ENCODE measurements at regions not wholly inside any gene's neighbourhood (a gene's known extent, or its start where the extent isn't known, plus 50 kb on each side); places are given as distances from the start of the nearest gene placed in this dataset.

DNA sequence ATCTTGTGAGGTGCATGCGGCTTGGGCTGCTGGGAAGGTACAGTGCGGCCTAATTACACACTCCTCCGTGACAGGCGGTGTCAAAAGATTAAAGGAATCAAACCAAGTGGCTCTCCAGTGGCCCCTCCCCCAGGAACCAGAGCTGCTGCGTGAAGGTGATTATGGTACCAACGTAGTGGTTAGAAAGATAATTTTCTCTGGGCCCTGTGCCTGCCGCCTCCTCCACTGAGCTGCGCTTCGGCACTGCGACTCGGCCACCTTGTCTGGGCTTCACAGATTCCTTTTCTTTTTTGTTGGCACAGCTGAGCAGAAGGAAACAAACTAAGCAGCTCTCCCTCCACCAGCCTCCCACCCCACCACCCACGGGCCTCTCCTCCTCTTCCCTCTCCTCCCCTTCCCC lies 113.2 kb upstream of the SDK2 start:
- Histone ChIP-seq H3K36me3 (replicated peaks; ENCODE audit: low read depth, low read length) (no peaks in the 10 kb centered on the region), H3K4me2 (ENCODE audit: low read length) (no peak overlapping the region), H3K9ac (ENCODE audit: low read length) (no peak overlapping the region), H4K20me1 (ENCODE audit: insufficient read depth, low read length) (no peaks in the 10 kb centered on the region), H3K79me2 (ENCODE audit: low read length) (no peaks in the 10 kb centered on the region), H3K4me1 (ENCODE audit: low read length) (no peaks in the 10 kb centered on the region), H3K27me3 (ENCODE audit: low read depth, low read length) (peaks cover 2% of the 10 kb centered on the region; the same call in 1 of the 2 replicates), H3K9me3 (ENCODE audit: insufficient read depth, low read length) (no peaks in the 10 kb centered on the region), H3K27ac (ENCODE audit: low read length) (no peak overlapping the region), H3K4me3 (ENCODE audit: low read length) (no peak overlapping the region), H2AFZ (ENCODE audit: low read depth, low read length) (no peak overlapping the region)
- no peak for TF ChIP-seq EZH2phosphoT487 (IDR thresholded peaks at IDR 0.05; ENCODE audit: low read depth)
- TF ChIP-seq, protein P1, sequence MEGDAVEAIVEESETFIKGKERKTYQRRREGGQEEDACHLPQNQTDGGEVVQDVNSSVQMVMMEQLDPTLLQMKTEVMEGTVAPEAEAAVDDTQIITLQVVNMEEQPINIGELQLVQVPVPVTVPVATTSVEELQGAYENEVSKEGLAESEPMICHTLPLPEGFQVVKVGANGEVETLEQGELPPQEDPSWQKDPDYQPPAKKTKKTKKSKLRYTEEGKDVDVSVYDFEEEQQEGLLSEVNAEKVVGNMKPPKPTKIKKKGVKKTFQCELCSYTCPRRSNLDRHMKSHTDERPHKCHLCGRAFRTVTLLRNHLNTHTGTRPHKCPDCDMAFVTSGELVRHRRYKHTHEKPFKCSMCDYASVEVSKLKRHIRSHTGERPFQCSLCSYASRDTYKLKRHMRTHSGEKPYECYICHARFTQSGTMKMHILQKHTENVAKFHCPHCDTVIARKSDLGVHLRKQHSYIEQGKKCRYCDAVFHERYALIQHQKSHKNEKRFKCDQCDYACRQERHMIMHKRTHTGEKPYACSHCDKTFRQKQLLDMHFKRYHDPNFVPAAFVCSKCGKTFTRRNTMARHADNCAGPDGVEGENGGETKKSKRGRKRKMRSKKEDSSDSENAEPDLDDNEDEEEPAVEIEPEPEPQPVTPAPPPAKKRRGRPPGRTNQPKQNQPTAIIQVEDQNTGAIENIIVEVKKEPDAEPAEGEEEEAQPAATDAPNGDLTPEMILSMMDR (IDR thresholded peaks at IDR 0.05; ENCODE audit: low read depth, low read length), result no peak

DNA sequence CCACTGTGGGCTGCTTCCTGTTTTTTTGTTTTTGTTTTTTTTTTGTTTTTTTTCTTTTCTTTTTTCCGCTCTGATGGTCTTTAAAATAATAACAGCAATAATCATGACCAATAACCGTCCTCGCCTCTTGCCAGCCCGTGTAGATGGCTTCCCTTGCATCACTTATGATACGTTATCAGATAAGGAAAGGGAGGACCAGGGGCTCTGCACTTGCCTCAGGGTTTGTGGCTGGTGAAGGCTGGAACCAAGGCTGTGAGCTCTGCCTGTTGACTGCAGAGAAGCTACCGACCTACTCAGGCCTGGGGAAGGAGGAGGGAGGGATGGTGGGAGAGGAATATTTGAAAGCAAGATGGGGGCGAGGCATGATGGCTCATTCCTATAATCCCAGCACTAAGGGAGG lies 114.0 kb upstream of the SDK2 start:
- Histone ChIP-seq H3K4me2 (ENCODE audit: low read length) (no peak overlapping the region), H3K79me2 (ENCODE audit: low read length) (no peaks in the 10 kb centered on the region)

DNA sequence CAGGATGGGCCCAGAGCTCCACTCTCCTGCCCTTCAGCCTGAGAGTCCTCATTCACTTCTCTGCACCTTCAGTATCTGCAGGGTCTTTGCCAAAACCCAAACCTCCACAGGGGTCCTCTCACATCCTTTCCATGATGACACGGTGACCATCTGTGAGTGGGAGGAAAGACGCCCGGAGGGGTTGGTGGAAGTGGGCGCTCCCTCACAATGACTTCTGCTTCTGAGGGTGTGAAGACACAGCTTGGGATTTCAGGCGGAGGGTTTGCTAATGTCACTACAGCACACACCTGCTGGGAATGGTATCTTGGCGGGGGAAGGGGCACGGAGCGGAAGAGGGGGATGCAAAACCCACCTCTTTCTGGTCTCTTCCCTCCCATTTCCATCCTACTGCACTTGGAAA lies 115.1 kb upstream of the SDK2 start:
- Histone ChIP-seq H3K4me2 (ENCODE audit: low read length) (no peak overlapping the region), H3K9ac (ENCODE audit: low read length) (no peak overlapping the region), H3K9me3 (ENCODE audit: insufficient read depth, low read length) (no peaks in the 10 kb centered on the region), H3K4me1 (ENCODE audit: low read length) (no peaks in the 10 kb centered on the region), H3K27me3 (ENCODE audit: low read depth, low read length) (peaks cover 7% of the 10 kb centered on the region; the same call in 1 of the 2 replicates), H4K20me1 (ENCODE audit: insufficient read depth, low read length) (no peaks in the 10 kb centered on the region), H3K36me3 (replicated peaks; ENCODE audit: low read depth, low read length) (no peaks in the 10 kb centered on the region), H3K27ac (ENCODE audit: low read length) (no peak overlapping the region), H3K79me2 (ENCODE audit: low read length) (no peaks in the 10 kb centered on the region), H3K4me3 (ENCODE audit: low read length) (no peak overlapping the region), H2AFZ (ENCODE audit: low read depth, low read length) (no peak overlapping the region)
- no peak for TF ChIP-seq EZH2phosphoT487 (IDR thresholded peaks at IDR 0.05; ENCODE audit: low read depth)
- TF ChIP-seq, protein P1 (IDR thresholded peaks at IDR 0.05; ENCODE audit: low read depth, low read length), result no peak

More for the DNA sequence above, 114.0 kb upstream of the SDK2 start:
- Histone ChIP-seq H3K27ac (ENCODE audit: low read length) (no peak overlapping the region), H3K27me3 (ENCODE audit: low read depth, low read length) (peaks cover 2% of the 10 kb centered on the region; the same call in 1 of the 2 replicates), H3K9ac (ENCODE audit: low read length) (no peak overlapping the region), H3K36me3 (replicated peaks; ENCODE audit: low read depth, low read length) (no peaks in the 10 kb centered on the region), H2AFZ (ENCODE audit: low read depth, low read length) (no peak overlapping the region), H4K20me1 (ENCODE audit: insufficient read depth, low read length) (no peaks in the 10 kb centered on the region), H3K4me3 (ENCODE audit: low read length) (no peak overlapping the region), H3K9me3 (ENCODE audit: insufficient read depth, low read length) (no peaks in the 10 kb centered on the region), H3K4me1 (ENCODE audit: low read length) (no peaks in the 10 kb centered on the region)
- TF ChIP-seq EZH2phosphoT487 (IDR thresholded peaks at IDR 0.05; ENCODE audit: low read depth), result no peak
- TF ChIP-seq, protein P1 (IDR thresholded peaks at IDR 0.05; ENCODE audit: low read depth, low read length), result no peak

DNA sequence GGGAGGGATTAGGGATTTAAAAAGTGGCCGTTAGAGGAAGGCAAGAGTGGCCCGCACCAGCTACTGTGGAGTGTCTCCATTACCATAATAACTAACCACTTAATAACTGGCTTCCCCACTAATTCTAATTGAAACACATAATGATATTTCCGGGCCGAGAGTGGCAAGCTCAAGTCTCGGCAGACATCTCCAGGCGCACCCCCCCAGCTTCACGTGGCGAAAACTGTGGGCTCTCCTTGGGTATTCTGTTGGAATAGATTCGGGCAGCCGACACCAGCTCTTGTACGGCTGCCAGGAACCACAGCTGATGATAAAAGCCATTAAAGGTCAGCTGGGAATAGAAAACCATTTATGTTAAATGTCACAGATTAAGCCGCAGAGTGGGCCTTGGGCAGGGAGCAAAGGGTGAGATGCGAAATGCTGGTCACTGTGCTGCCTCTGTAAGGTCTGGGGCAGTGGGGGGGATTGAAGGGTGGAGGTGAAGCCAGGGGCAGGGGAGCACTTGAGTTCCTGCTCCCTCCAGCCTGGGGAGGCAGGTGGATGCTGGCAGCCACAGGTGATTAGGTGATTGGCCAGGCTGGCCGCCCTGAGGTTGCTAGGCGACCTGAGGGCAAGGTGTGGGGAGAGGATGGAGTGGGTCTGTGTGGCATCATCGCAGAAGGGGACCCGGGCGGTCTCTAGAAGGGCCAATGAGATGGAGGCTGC lies 115.6 kb upstream of the SDK2 start:
- TF ChIP-seq EZH2phosphoT487 (IDR thresholded peaks at IDR 0.05; ENCODE audit: low read depth), result no peak
- TF ChIP-seq, protein P1 (IDR thresholded peaks at IDR 0.05; ENCODE audit: low read depth, low read length), result no peak
- no peak overlapping the region for H3K4me2 ChIP-seq (ENCODE audit: low read length)
- no peak overlapping the region for H3K9ac ChIP-seq (ENCODE audit: low read length)
- peaks cover 9% of the 10 kb centered on the region; the same call in 1 of the 2 replicates for H3K27me3 ChIP-seq (ENCODE audit: low read depth, low read length)
- no peaks in the 10 kb centered on the region for H4K20me1 ChIP-seq (ENCODE audit: insufficient read depth, low read length)
- no peaks in the 10 kb centered on the region for H3K36me3 ChIP-seq (replicated peaks; ENCODE audit: low read depth, low read length)
- H2AFZ ChIP-seq (ENCODE audit: low read depth, low read length), result no peak overlapping the region
- H3K4me1 ChIP-seq (ENCODE audit: low read length), result no peaks in the 10 kb centered on the region
- H3K9me3 ChIP-seq (ENCODE audit: insufficient read depth, low read length), result no peaks in the 10 kb centered on the region
- H3K27ac ChIP-seq (ENCODE audit: low read length), result no peak overlapping the region
- no peak overlapping the region for H3K4me3 ChIP-seq (ENCODE audit: low read length)
- H3K79me2 ChIP-seq (ENCODE audit: low read length), result no peaks in the 10 kb centered on the region

Measured in OCI-LY3 (cell line).